GM13976 (cell line): ENCODE measurements at regions not wholly inside any gene's neighbourhood (a gene's known extent, or its start where the extent isn't known, plus 50 kb on each side); places are given as distances from the start of the nearest gene placed in this dataset.

Source experiments
- DNase-seq: peaks from one replicate; pipeline ENCODE4 v3.0.0; 2012; ENCODE audit warnings: low spot score
- in situ Hi-C: fragments of 300-500 bp; cut with MboI; formaldehyde crosslinking; loops from one replicate; pipeline ENCODE4 v1.12.0; 2022; ENCODE audit warnings: low sequenced_read_pairs, mixed read lengths, inconsistent platforms; ENCODE audit not compliant: unreplicated experiment
- TF ChIP-seq, protein P1 (sequence below): IDR thresholded peaks from 2 replicates; pipeline ENCODE4 v1.5.1; 2012; ENCODE audit warnings: borderline replicate concordance, mild to moderate bottlenecking; ENCODE audit not compliant: insufficient read depth; ENCODE audit errors: extremely low read depth, missing control alignments, control extremely low read depth

GRCh38 chr1:186609183-186609582 is 71.0 kb downstream of the PTGS2 start:
- no peak for DNase-seq
- TF ChIP-seq, protein P1, sequence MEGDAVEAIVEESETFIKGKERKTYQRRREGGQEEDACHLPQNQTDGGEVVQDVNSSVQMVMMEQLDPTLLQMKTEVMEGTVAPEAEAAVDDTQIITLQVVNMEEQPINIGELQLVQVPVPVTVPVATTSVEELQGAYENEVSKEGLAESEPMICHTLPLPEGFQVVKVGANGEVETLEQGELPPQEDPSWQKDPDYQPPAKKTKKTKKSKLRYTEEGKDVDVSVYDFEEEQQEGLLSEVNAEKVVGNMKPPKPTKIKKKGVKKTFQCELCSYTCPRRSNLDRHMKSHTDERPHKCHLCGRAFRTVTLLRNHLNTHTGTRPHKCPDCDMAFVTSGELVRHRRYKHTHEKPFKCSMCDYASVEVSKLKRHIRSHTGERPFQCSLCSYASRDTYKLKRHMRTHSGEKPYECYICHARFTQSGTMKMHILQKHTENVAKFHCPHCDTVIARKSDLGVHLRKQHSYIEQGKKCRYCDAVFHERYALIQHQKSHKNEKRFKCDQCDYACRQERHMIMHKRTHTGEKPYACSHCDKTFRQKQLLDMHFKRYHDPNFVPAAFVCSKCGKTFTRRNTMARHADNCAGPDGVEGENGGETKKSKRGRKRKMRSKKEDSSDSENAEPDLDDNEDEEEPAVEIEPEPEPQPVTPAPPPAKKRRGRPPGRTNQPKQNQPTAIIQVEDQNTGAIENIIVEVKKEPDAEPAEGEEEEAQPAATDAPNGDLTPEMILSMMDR: no peak
- in situ Hi-C loops: no loop called here

DNA sequence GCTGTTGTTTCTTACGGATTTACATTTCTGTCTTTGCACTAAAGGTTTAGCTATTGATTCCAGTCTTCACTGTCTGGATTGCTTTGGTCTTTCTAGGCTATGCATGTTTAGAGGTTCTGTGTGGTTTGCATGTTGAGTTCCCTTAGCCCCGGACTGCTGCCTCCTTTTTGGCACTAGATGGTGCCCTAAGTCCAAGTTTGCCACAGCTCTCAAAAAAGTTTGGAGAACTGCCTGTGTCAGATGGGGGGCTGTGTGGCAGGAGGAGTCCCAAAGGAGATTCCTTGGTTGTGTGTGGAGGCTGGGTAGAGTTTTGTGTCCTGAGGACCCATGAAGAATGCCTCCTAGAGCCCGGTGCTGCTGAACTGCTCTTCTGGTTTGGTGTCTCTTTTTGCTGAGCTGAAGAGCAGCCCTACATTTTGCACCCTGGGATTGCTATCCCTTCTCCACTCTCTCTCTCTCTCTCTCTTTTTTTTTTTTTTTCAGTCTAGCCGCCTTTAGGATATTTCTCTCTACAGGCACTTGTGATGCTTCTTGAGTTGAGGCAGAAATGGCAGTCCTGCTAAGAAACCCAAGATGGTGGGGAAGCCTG is 74.4 kb downstream of the PTGS2 start:
- TF ChIP-seq, protein P1: peak; percentile 59
- in situ Hi-C loops: no loop called here
- peak; percentile 42 for DNase-seq

- in situ Hi-C loops: no loop called here
- TF ChIP-seq, protein P1: no peak
- DNase-seq: peak; percentile 36
Measured at GRCh38 chr1:186595969-186596368, 84.3 kb downstream of the PTGS2 start.

DNA sequence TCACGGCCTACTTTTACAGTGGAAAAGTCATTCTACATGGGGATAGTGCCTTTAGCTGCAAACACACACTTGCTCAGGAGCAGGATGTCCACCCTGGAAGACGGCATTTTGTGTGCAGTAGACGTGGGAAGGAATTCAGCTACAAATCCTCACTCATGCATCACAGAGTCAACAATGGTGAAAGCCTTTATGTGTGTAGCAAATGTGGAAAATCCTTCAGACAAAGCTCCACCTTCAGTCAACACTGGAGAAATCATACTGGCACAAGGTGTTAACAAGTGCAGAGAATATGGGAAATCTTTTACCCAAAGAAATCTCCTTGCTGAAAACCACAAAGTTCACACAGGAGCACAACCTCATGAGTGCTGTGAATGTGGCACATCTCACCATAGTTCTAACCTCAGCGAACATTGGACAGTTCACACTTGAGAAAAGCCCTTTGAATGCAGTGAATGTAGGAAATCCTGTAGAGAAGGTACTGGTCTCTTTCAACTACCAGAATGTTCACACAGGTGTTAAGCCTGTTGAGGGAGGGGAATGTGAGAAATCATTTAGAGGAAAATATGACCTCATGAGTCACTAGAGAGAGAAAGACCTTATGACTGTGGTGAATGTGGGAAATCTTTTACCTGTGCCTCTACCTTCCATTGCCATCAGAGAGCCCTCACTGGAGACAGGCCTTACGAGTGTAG is 101.8 kb downstream of the PTGS2 start:
- DNase-seq: peak; percentile 13
- in situ Hi-C loops: no loop called here
- TF ChIP-seq, protein P1: no peak

GRCh38 chr1:186577633-186578032 is 102.6 kb downstream of the PTGS2 start:
- DNase-seq: no peak
- in situ Hi-C loops: no loop called here
- TF ChIP-seq, protein P1: no peak

DNA sequence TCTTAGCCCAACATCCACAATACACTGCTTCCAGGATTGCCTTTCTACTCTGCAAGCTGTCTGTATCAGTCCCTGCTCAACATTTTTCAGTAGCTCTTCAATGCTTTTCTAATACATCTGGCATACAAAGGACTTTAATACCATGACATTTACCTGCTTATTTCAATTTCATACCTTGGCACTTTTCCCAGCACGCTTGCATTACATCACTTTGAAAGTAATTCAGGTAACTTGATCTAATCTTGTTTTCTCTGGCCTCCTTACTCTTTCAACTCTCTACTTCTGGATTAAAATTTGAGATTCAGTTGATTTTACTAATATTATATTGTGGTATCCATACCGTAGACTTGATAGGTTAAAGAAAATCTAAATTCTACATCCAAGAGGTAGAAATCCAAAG is 103.0 kb downstream of the PTGS2 start:
- no peak for DNase-seq
- TF ChIP-seq, protein P1: no peak
- in situ Hi-C loops: no loop called here

DNA sequence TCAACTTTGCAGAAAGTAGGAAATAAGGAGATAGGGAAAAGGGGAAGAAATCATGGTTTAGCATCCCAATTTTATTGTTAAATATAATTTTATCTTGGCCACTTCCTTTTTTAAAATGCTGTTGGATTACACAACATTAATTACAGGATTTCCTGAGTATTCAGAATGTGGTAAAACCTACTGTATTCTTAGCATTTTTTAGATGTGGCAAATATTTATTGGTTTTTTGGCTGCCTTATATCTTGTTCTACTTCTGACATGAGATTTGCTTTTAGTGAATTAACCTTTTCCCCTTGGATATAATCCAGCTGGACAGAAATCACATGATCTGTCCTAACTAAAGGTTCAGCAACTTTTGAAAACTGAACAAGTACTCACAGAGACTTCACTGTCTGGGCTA is 104.9 kb downstream of the PTGS2 start:
- no peak for DNase-seq
- TF ChIP-seq, protein P1: no peak
- in situ Hi-C loops: no loop called here
